ENCODE measurements at regions not wholly inside any gene's neighbourhood (a gene's known extent, or its start where the extent isn't known, plus 50 kb on each side); places are given as distances from the start of the nearest gene placed in this dataset.

DNA sequence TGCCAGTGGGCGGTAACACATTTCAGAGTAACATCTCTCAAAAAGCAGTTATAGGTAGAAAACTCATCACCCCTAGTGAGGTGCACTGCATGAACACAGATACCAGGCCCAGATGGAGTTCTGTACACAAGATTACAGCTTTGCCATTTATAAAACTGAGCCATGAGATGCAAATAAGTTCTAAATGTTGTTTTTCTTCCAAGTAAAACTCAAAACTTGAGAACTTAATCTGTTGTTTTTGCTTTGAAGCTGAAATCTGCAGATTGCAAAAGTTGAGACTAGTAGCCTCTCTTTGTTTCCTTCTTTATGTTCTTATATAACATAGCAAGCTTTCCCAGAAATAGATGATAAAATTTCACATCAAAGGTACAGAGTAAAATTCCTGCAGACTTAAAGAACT lies 434.1 kb downstream of the PLK2 start:
- TF ChIP-seq POLR2AphosphoS5 (IDR thresholded peaks at IDR 0.05) (no peak), POLR2A (IDR thresholded peaks at IDR 0.05) (no peak)
- TF ChIP-seq, protein P1, sequence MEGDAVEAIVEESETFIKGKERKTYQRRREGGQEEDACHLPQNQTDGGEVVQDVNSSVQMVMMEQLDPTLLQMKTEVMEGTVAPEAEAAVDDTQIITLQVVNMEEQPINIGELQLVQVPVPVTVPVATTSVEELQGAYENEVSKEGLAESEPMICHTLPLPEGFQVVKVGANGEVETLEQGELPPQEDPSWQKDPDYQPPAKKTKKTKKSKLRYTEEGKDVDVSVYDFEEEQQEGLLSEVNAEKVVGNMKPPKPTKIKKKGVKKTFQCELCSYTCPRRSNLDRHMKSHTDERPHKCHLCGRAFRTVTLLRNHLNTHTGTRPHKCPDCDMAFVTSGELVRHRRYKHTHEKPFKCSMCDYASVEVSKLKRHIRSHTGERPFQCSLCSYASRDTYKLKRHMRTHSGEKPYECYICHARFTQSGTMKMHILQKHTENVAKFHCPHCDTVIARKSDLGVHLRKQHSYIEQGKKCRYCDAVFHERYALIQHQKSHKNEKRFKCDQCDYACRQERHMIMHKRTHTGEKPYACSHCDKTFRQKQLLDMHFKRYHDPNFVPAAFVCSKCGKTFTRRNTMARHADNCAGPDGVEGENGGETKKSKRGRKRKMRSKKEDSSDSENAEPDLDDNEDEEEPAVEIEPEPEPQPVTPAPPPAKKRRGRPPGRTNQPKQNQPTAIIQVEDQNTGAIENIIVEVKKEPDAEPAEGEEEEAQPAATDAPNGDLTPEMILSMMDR (IDR thresholded peaks at IDR 0.05): no peak
- Histone ChIP-seq H3K36me3 (no peaks in the 10 kb centered on the region), H3K27ac (no peak overlapping the region), H3K9me3 (no peaks in the 10 kb centered on the region), H3K4me1 (no peaks in the 10 kb centered on the region), H3K4me3 (no peak overlapping the region), H3K27me3 (no peaks in the 10 kb centered on the region)
- intact Hi-C loops (cut with DNase I; ENCODE audit: low total_unique reads): no loop called here
- DNase-seq (ENCODE audit: low spot score in 2 of 2): no peak

DNA sequence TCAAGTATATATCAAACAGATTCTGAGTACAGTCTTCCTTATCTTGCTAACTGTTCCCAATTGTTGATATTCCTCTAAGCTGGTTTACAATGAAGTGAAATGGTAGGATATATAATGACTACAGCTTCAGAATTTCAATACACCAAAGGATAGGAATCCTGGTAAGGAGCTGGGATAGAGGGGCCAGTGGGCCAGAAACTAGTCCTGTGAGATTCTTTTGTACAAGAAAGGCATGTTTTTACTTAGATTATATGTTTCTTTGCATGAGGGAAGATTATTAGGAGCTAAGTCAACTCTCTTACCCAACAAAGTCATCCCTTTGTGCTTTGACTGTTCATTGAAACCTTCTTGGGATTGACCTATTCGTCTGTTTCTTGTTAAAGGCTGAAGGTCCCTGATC lies 435.7 kb downstream of the PLK2 start:
- no peaks in the 10 kb centered on the region for H3K27me3 ChIP-seq
- H3K36me3 ChIP-seq: no peaks in the 10 kb centered on the region
- no peak overlapping the region for H3K4me3 ChIP-seq
- no peaks in the 10 kb centered on the region for H3K9me3 ChIP-seq
- H3K4me1 ChIP-seq: no peaks in the 10 kb centered on the region
- intact Hi-C loops (cut with DNase I; ENCODE audit: low total_unique reads): no loop called here
- no peak for DNase-seq (ENCODE audit: low spot score in 2 of 2)
- TF ChIP-seq, protein P1 (IDR thresholded peaks at IDR 0.05): no peak
- no peak for TF ChIP-seq POLR2A (IDR thresholded peaks at IDR 0.05)
- no peak for TF ChIP-seq POLR2AphosphoS5 (IDR thresholded peaks at IDR 0.05)
- H3K27ac ChIP-seq: no peak overlapping the region

DNA sequence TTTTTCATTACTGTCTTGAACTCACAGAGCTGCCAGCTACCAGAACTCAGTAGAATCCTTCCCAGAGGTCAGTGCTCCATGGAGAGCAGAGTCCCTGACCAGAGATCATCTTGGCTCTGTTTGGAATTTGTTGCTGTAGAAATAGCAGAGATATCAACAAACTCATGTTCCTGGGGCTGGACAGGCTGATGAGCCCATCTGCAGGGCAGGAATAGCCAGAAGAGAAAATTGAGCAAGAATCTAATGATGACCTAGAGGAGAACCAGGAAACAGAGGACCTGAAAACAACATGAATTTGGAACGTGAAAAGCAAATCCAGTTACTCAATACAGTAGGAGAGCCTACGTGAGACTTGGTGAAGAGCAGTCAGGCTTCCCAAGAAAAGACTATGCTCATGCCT lies 437.8 kb downstream of the PLK2 start:
- peak overlapping the region; percentile 72 to 78 for H3K27ac ChIP-seq
- no peaks in the 10 kb centered on the region for H3K27me3 ChIP-seq
- peak in 1 of 3 donors; percentile 41 for TF ChIP-seq POLR2AphosphoS5 (IDR thresholded peaks at IDR 0.05)
- TF ChIP-seq, protein P1 (IDR thresholded peaks at IDR 0.05): no peak
- no peaks in the 10 kb centered on the region for H3K9me3 ChIP-seq
- no peaks in the 10 kb centered on the region for H3K4me1 ChIP-seq
- DNase-seq (ENCODE audit: low spot score in 2 of 2): peak in 1 of 2 donors; percentile 27
- intact Hi-C loops (cut with DNase I; ENCODE audit: low total_unique reads): no loop called here
- no peak overlapping the region for H3K4me3 ChIP-seq
- no peaks in the 10 kb centered on the region for H3K36me3 ChIP-seq

DNA sequence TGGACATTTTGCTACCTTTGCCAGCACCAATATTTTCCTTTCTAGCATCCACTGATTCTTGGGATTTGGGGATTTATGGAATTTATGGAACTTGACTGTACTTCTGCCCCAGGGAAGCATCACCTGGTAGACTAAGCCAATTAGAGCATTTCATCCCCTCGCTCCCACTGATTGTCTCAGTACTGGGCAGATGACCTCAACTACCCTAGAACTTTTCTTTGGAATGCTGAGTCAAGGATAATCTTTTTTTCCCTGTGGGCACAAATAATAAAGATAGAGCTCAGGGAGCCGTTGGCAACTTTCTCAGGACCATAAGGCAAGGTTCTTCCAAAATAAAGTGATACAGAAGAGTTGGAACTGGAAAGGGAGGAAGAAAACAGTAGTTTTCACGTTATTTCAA lies 438.4 kb downstream of the PLK2 start:
- TF ChIP-seq POLR2AphosphoS5 (IDR thresholded peaks at IDR 0.05) (no peak), POLR2A (IDR thresholded peaks at IDR 0.05) (no peak)
- TF ChIP-seq, protein P1 (IDR thresholded peaks at IDR 0.05): no peak
- Histone ChIP-seq H3K27me3 (no peaks in the 10 kb centered on the region), H3K36me3 (no peaks in the 10 kb centered on the region), H3K9me3 (no peaks in the 10 kb centered on the region), H3K4me1 (no peaks in the 10 kb centered on the region), H3K27ac (peak overlapping the region; percentile 72 to 78), H3K4me3 (no peak overlapping the region)
- no peak for DNase-seq (ENCODE audit: low spot score in 2 of 2)
- intact Hi-C loops (cut with DNase I; ENCODE audit: low total_unique reads): loop anchor here (2.0 kb wide), 1 partner anchor 33 kb away; no protein-coding TSS in a partner anchor

DNA sequence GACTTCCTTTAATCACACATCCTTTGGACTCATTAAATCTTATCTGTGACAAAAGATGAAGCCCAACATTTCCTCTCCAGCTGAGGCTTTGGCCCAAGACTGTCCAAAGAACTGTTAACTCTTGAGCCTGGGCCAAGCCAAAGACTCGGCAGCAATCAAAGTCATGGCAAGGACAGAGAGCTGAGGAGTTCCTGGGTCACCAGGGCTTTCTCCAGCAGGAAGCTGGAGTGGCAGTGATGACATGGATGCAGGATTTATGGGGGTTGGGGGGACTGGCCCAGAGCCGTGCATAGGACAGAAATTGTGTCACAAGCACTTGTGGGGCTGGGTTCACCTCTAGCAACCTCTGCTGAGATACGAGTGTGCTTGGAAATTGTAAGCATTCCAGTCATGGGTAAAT lies 440.3 kb downstream of the PLK2 start:
- no peak for DNase-seq (ENCODE audit: low spot score in 2 of 2)
- H3K27me3 ChIP-seq: no peaks in the 10 kb centered on the region
- TF ChIP-seq POLR2AphosphoS5 (IDR thresholded peaks at IDR 0.05): peak in 1 of 3 donors; percentile 31
- TF ChIP-seq, protein P1 (IDR thresholded peaks at IDR 0.05): no peak
- no peaks in the 10 kb centered on the region for H3K36me3 ChIP-seq
- H3K27ac ChIP-seq: peak overlapping the region in 1 of 2 donors; percentile 48
- no peaks in the 10 kb centered on the region for H3K4me1 ChIP-seq
- no peaks in the 10 kb centered on the region for H3K9me3 ChIP-seq
- intact Hi-C loops (cut with DNase I; ENCODE audit: low total_unique reads): loop anchor here (2.0 kb wide), 1 partner anchor 35 kb away; no protein-coding TSS in a partner anchor
- H3K4me3 ChIP-seq: no peak overlapping the region

All from breast epithelium (tissue), 4 donors.